ENCODE measurements at regions not wholly inside any gene's neighbourhood (a gene's known extent, or its start where the extent isn't known, plus 50 kb on each side); places are given as distances from the start of the nearest gene placed in this dataset.

DNA sequence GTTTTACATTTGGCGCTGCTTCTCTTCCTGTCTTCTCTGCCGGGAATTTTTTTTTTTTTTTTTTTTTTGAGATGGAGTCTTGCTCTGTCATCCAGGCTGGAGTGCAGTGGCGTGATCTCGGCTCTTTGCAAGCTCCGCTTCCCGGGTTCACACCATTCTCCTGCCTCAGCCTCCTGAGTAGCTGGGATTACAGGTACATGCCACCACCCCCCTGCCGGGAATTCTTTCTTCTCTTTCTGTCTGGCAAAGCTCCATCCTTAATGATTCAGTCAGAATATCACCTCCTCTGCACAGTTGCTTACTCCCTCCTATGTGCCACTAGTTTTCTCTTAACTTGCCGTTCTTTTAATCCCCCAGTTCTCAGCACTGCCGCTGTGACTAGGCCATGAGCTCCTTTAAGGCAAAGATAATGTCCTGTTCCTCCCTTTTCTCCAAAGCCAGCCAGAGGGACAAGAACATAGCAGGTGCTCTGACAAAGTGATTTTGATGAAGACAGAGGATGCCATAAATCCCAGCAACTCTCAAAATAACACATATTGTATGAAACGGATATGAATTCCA is 112.1 kb upstream of the LRATD1 start:
- no peak for DNase-seq

DNA sequence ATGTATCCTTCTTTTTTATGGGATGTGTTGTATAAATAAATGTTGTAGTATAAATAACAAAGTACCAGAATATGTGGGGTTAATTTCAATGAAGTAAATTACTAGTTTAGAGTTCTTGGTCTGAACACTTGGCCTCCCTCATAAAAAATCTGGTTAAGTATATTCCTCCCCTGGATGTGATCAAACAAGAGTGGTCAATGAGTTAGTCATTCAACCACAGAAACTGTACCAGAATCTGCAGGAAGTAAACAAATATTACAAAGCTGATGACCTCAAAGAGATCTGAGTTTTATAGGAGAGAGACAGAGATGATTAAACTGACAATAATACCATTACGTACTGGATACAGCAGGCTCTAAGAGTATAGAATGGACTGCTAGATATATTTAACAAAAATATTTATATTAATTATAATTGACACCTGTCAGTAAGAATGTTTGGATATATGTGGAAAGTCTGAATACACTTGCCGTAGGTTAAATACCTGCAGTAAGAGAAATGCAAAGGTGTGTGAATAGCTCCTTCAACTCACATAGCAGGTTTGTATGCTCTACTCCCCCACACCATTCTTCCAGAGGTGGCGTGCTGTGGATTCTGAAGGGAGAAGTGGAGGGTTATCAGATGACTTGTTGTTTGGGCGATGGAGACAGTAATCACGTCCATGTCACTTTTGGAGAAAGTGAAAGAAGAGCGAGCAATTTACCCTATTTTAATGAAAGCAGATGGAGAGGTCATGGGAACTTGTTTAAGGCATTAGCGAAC is 108.3 kb upstream of the LRATD1 start:
- DNase-seq = peak in 1 of 3 donors; percentile 47

DNA sequence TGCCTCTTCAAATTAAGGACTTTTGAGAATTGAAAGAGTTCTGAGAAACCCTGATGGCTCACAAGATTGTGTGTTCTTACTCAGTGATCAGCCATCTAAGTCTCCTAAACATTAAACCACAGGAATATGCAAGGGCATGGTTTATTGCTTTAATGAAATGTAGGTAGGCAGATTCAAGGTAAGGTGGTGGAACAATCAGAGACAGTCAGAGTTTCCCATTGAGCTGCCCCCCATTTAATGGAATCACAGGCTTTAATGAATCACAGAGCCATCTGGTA is 107.8 kb upstream of the LRATD1 start:
- no peak for DNase-seq

DNA sequence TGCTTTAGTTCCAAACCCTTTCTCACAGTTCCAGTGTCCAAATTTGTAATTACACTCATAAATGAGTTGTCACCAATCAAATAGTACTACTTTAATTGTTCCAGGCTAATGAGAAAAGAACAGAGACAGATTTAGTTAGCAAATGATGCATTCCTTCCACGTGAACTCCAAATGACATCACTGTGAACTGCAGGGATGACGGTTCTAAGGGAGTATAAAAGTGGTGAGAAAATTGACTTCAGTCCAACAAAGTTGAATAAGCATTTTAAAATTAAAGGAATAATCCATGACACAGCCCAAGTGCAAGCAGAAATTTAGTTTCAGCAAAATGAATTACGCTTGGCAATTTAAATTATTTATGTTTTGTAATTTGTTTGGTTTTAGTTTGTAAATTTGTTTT is 102.0 kb upstream of the LRATD1 start:
- no peak for DNase-seq

DNA sequence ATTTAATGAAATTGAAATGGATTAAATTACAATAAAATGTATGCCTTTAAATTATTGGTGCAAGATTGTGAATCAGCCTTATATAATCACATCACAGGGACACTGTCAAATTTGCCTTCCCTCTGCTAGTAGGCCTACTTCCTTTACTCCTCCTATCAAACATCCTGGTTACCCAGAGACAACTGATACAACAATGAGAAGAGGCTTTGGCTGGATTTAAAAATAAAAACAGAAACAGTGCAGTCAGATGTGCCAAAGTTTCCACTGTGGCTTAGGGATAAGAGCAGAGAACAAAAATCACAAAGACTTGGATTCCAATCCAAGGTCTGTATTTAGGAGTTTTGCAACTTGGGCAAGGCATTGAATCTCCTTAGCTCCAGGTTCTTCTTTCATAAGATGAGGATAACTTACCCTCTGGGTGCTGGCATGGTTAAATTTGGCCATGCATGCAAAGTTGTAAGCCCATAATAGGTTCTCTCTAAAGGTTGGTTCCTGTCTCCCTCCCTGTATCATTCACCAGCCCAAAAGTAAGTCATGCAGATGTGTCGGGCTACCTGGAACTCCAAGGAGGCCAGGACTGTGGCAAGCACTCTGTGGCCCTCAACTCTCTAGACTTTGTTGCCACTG is 99.3 kb upstream of the LRATD1 start:
- DNase-seq = peak; percentile 25 to 46 (median 27)

DNA sequence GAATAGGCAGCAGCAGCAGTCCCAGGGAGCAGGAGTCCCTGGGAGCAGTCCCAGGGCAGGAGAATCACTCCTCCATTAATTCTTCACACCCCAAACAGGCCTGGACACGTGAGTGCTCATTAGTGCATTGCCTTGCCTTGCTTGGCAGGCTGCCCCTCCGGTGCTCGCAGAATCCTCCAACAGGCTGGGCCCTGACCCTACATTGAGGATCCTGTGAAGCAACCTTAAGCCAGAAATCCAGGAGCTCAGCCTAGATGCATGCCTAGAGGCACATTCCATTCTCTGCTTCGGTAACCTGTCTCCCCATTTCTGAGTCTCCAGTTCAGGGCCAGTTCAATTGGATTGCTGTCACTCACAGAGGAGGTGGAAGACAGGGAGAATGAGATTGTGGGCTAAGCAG is 97.4 kb upstream of the LRATD1 start:
- no peak for DNase-seq

DNA sequence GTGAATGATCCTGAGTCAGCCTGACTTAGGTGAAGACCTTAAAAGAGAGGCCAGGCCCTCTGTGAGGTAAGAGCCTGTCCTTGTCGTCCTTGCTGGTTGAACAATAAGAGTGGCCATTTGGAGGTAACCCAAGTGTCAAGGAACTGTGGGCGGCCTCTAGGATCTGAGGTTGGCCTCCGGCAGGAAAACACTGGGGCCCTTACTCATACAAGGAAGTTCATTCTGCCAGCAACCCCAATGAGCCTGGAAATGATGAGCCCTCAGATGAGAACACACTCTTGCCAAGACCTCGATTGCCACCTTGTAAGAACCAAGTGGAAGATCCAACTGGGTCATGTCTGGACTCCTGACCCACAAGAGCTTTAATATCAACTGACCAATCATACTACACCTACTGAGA is 95.5 kb upstream of the LRATD1 start:
- no peak for DNase-seq

DNA sequence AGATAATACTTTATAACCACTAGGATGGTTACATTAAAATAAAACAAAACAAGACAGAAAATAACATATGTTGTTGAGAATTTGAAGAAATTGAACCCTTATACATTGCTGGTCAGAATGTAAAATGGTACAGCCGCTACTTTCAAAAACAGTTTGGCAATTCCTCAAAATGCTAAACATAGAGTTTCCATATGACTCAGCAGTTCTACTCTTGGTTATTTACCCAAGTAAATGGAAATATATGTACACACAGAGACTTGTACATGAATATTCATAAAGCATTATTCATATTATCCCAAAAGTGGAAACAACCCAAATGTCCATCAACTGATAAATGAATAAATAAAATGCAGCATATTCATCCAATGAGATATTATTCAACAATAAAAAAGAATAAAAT is 92.5 kb upstream of the LRATD1 start:
- DNase-seq = no peak

DNA sequence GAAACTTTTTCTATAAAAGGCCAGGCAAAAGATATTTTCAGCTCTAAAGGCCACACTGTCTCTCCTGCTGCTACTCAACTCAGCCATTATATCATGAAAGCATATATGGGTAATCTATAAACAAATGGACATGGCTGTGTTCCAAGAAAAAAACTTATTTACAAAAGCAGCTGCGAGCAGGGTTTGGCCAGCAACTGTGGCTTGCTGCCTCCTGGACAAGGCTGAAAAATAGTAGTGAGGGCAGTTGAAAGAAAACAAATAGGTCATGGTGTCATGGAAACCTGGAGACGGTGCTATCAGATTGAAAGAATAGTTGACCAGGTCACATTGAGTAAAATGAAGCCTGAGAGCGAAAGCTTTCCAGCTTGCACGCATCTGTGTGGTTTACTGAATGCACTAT is 89.2 kb upstream of the LRATD1 start:
- DNase-seq = peak in 2 of 3 donors; percentile 20 to 66

DNA sequence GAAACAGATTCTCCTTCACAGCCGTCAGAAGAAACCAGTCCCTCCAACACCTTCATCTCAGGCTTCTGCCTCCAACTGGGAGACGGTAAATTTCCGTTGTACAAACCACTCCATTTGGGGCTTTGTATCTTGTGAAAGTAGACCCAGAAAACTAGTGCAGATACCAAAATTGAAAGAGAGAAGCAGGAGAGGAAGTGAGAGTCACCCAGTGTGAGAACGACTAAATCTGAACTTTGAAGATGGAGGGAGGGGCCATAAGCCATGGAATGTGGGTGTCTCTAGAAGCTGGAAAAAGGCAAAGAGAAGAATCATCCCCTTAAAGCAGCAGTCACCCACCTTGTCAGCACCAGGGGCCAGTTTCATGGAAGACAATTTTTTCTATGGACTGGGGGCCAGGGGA is 88.3 kb upstream of the LRATD1 start:
- DNase-seq = no peak

DNA sequence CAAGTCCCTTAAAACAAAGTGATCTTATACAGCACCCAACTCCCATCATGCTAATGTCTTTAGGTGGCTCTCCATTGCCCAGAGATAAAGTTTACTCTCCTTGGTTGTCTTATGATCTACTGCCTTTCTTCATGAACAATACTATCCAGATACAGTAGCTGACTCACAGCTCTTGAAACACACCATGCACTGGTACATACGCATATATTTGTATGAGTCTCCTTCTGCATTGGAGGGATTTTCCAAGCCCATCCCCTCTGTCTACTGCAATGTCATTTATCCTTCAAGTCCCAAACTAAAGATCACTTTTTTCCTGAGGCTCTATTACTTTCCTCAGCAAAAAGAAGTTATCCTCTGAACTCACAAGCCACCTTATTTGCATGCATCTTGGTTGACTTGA is 84.7 kb upstream of the LRATD1 start:
- no peak for DNase-seq

DNA sequence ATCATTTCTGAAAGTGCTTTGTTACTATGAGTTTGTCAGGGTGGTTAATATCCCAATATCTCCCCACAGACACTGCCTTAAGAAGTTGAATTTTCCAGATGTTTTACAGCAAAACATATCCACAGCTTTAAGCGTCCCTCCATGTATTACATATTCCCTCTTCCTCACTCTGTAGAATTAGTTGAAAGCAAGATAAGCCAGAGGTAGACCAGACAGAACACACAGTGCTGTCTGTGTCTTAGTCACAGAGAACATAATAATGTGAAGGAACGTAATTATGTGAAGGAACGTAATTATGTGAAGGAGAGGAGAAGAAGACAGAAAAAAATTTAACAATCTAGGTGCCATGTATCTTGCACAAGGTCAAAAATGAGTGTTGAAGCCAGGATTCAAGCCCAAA is 81.9 kb upstream of the LRATD1 start:
- peak in 1 of 3 donors; percentile 20 for DNase-seq

DNA sequence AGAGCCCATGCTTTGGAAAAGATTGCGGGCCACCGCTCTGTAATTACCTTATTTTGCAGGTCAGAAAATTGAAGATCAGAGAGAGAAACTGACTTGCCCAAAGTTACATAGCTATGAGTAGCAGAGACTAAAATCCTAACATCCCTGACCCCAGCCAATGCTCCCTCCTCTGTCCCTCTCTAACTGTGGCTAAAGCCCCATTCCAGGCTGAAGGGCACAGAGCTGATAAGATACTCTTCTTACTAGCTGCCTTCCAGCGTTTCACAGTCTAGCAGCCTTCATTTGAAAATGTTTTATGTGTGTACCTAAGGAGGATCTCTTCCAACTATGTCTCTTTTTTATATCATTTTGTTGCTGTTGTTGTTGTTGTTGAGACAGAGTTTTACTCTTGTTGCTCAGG is 81.4 kb upstream of the LRATD1 start:
- DNase-seq = no peak

DNA sequence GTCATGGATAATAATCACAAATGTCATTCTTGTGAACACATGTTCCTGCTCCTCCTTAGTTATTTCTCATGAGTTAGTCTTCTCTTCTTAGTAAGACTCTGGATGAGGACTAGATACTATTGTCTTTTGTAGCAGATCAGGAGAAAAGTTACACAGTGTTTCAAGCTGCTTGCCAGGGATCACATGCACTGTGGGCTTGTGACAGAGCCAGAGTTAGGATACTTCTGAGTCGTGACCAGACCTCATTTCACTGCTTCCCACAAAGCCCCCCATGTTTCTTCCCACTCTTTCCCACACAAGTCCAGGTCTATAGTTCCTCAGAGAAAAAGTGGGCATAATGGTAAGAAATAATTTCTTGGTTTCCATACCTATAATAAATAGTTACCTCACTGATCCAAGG is 80.2 kb upstream of the LRATD1 start:
- no peak for DNase-seq

DNA sequence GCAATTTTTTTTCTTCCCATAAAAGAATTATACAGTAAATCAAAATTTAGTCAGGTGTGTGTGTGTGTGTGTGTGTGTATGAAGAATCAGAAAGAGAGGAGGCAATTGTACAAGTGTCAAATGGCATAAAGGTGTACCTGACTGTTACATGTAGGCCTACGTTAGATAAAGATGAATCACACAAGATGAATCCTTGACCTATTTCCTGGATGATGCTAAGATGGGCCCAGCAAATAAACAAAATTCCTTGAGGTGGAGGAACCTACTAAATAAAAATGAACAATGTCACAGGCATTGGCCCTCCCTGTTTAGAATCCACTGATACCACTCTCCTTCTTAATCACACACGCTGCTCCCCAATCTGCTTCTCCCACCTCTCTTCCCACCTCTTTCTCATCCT is 79.7 kb upstream of the LRATD1 start:
- no peak for DNase-seq

DNA sequence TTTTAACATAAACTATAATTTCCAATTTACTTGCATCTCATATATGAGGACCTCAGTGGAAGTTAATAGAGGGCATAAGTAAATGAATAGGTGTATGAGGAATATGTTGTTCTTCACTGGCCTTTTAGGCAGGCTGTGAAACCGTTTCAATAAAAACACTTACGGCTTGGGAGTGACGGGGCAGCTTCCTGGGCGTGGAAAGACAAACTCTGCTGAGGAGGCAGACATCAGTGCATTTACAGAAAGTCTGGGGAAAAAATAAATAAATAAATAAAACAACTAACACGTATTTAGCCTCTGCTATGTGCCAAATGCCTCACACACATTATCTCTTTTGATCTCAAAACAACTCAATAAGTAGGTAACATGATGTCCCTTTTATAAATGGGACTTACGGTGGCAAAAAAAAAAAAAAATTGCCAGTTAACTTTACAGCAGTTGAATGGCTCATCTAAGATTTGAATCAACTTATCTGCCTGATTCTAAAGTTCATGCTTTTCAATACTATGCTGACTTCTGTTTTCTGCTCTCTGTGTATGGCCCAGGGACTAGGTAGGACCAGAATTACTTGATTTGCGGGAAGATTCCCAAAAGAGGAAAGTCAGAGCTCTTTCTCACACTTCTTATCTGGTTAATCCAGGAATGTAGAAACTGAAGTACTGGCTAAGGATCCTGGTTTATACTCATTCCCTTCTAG is 77.5 kb upstream of the LRATD1 start:
- no peak for DNase-seq

DNA sequence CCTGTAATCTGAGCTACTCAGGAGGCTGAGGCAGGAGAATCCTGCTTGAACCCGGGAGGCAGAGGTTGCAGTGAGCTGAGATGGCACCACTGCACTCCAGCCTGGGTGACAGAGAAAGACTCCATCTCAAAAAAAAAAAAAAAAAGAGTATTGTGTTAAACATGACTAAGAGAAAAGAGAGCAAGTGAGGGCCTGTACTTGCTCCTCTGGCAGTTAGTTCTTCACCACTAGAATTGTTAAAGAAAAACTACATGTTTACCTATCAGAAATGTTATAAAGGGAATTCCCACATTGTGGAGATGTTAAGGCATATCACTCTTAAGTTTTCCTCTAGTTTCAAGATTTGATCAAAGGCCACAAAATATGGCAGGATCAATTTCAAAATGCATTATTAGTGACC is 75.4 kb upstream of the LRATD1 start:
- no peak for DNase-seq

DNA sequence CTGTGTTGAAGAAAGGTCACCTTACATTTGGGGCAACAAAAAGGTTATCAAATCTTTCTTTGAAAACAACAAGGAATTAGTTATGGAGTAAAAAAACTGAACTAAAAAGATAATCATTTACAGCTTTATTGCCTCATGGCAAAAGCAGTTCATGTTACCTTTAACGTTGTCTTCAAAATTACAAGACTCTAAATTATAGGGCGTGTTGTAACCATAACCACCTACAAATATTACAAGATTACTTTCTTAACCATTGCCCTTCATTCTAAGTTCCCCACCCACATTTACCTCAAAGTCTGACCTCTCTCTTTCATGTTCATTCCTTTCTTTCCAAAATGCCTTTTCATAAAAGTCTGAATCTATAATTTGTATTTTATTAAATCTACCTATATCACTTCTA is 74.6 kb upstream of the LRATD1 start:
- DNase-seq = no peak

DNA sequence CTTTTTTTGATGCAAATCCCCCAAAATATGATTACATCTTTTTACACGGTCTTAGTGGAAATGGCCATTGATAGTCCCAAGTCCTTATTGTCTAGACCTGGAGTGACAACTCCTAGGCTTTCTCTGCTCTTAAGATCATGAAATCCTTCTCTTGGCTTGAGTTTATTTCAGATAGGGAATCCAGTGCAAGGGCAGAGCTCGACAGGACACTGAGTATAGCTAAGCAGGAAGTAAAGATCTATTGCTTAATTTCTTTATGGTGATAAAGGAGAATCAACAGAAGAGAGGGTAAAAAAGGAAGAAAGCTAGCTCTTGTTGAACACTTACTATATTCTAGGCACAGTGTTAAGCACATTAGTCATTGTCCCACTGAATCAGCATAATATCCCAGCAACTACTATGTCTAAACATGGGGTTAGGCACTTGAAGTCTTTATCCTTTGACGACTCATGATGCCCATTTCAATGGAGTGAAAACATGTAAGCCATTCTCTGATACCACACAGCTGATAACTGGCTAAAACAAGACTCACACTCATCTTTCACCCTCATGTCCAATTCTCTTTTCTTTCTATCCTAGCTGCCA is 74.1 kb upstream of the LRATD1 start:
- DNase-seq = no peak

DNA sequence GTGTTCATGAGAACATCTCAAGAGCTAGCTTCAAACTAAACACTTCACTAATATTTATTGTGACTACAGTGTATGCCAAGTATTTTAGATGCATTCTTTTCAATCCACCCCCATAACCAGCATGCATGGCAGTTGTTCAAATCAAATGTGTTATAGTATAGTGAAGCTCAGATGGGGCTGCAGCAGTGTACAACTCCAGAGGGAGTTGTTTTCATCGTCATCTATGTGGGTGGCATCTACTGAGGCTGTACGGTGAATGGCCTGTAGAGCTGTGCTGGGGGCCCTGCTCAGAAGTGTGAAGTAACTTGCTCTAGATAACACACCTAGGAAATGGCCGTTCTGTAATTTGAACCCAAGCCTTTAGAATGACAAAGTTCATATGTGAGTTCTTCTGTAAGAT is 71.8 kb upstream of the LRATD1 start:
- no peak for DNase-seq

DNA sequence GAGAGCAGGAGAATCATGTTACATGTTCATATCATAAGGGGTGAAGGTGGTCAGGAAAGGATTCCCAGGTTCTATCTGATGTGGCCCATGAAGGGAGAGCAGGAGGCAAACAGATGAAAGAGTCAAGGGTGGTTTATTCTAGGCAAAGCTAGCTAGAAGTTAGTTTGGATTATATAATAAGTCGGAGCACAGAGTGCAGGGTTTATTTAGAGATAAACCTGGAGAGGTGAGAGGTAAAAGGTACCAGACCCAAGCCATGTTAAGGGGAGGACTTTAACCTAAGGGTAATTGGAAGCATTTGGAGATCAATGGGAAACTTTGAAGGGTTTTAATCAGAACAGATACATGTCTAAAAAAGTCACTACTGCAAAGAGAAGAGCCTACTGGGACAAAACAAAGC is 69.2 kb upstream of the LRATD1 start:
- no peak for DNase-seq

DNA sequence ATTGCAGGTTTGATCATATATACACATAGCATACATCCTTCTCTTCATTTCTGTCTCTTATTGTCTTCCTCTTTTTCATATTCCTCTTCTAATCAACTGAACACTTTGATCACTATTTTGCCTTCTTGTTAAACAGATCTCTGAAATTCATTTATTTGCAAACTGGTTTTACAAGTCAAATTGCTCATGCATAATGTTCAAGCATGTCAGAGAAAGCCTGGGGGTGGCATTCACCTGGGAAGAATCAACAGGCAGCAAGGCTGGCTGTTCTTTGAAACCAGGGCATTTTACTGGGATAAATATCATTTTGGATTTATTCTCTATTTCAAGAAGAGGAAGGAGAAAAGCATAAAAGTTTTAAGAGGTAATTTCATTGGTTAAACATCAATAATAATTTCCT is 66.9 kb upstream of the LRATD1 start:
- DNase-seq = no peak

DNA sequence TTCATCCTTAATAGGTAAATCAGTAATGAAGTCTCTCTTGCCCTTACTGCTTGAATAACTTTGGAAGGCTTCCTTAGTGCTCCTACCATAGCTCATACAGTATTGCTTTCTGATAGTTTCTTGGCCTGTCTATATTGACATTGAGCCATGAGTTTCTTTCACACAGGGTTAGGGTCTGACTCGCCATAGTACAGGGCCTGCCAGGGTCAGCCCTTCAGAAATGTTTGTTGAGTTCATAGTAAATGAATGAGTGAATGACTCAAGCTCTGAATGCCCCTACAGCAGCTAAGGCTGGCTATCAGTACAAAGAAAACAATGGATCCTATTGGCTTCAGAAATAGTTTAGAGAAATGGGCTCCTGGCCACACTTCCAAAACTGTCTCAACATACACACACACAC is 65.0 kb upstream of the LRATD1 start:
- no peak for DNase-seq

Data from muscle of back (tissue), 3 donors.